ENCODE measurements at regions not wholly inside any gene's neighbourhood (a gene's known extent, or its start where the extent isn't known, plus 50 kb on each side); places are given as distances from the start of the nearest gene placed in this dataset.

DNA sequence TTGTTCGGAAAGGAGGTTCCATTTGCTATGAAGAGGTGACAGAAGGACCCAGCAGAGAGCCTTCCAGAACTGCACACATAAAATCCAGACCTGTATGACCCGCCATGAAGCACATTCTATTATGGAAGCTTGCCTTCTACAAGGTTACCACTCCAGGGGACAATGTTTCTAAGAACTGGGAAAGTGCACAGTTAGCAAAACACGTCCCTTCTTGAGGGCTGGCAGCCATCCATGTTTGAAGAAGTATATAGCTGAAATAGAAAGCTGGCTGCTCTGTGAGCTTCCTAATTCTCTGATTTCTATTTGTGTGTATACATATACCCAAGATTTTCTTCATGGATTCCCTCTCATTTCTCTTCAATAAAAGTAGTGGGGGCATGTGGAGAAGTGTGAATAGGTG, 74.6 kb downstream of the CNTN3 start:
- no peak overlapping the region for H3K4me3 ChIP-seq (ENCODE audit: low read depth, low read length)
- TF ChIP-seq, protein P1, sequence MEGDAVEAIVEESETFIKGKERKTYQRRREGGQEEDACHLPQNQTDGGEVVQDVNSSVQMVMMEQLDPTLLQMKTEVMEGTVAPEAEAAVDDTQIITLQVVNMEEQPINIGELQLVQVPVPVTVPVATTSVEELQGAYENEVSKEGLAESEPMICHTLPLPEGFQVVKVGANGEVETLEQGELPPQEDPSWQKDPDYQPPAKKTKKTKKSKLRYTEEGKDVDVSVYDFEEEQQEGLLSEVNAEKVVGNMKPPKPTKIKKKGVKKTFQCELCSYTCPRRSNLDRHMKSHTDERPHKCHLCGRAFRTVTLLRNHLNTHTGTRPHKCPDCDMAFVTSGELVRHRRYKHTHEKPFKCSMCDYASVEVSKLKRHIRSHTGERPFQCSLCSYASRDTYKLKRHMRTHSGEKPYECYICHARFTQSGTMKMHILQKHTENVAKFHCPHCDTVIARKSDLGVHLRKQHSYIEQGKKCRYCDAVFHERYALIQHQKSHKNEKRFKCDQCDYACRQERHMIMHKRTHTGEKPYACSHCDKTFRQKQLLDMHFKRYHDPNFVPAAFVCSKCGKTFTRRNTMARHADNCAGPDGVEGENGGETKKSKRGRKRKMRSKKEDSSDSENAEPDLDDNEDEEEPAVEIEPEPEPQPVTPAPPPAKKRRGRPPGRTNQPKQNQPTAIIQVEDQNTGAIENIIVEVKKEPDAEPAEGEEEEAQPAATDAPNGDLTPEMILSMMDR (IDR thresholded peaks at IDR 0.05; ENCODE audit: low read depth, low read length), result no peak

DNA sequence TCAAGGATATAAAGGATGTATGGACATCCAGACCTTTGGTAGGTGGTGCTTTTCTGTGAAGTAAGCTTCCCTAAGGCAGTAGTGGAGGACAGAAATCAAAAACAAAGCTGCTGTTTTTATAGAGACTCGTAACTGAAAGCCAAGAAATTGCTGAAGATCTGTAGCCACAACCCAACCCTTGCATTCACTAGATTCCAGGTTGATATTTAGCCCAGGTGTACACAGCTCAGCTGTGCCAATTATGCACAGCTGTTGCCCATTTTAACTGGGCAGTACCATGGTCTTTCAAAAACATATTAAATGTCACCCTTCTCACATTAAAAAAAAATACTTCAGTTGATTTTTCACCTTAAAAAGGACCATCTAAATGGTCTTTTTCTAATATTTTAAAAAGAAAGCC, 75.8 kb downstream of the CNTN3 start:
- H3K4me3 ChIP-seq (ENCODE audit: low read depth, low read length), result no peak overlapping the region
- TF ChIP-seq, protein P1 (IDR thresholded peaks at IDR 0.05; ENCODE audit: low read depth, low read length), result no peak

DNA sequence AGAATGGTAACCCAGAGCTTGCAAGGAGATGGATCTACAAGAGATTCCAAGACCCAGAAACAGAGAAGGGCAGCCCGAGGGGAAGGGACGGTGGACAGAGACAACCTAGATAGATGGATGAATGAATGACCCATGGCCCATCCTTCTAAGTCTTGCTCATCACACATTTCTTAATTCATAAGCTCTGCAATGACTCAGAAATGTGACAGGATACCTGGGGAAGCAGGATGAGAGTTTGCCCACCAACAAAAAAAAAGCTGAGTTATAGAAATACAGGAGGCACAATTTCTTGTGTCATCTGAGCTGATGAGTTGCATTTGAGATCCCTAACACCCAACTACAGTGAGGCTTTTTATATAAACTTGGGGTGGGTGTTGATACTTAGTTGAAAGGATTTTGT, 76.6 kb downstream of the CNTN3 start:
- TF ChIP-seq, protein P1 (IDR thresholded peaks at IDR 0.05; ENCODE audit: low read depth, low read length), result no peak
- H3K4me3 ChIP-seq (ENCODE audit: low read depth, low read length), result no peak overlapping the region

DNA sequence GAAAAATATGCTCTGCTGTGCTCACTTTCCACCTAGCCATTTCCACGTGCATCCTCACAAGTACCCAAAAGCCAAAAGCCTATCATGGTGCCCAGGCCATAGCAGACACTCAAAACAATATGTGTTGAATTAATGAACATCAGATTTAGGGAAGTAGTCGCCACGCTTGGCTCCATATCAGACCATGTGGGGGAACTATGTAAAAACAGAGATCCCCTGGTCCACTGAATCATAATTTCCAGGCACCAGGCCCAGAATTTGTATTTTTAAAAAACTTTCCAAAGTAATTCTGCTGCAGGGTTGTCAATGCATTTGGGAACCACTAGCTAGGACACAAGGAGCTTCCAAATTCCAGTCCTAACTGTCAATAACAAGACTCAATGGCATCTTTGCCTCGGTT, 77.3 kb downstream of the CNTN3 start:
- TF ChIP-seq, protein P1 (IDR thresholded peaks at IDR 0.05; ENCODE audit: low read depth, low read length), result no peak
- no peak overlapping the region for H3K4me3 ChIP-seq (ENCODE audit: low read depth, low read length)

DNA sequence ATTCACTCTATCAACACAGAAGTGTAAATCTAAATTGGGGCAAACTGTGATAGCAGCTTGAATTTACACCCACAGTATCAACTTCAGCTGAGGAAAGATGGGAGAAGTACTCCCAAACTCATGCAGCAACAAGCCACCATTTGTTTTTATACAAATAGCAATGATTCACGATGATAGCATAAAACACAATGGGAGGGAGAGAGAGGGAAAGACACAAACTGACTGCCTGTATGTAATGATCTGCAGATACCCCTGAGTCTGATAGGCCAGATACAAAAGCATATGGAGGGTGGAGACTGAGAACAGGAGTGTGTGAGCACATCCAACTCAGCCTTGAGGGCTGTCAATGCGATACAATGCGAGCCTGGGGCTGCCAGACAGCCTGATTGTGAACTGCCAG, 79.2 kb downstream of the CNTN3 start:
- H3K4me3 ChIP-seq (ENCODE audit: low read depth, low read length), result no peak overlapping the region
- TF ChIP-seq, protein P1 (IDR thresholded peaks at IDR 0.05; ENCODE audit: low read depth, low read length), result no peak

DNA sequence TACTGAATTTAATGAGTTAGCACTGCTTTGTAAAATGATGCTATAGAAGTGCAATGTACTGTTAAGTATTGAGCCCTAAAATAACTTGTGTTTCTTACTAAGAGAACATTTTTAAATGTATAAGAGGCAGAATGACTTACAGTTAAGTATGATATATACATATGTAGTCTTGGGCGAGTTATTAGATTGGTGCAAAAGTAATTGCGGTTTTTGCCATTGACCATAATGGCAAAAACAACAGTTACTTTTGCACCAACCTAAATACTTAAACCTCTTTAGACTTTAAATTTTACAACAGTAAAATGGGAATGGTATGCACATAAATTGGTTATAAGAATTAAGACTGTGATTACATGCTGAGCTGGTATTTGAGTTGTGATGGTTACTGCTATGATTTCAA, 79.8 kb downstream of the CNTN3 start:
- H3K4me3 ChIP-seq (ENCODE audit: low read depth, low read length), result no peak overlapping the region
- TF ChIP-seq, protein P1 (IDR thresholded peaks at IDR 0.05; ENCODE audit: low read depth, low read length), result no peak

DNA sequence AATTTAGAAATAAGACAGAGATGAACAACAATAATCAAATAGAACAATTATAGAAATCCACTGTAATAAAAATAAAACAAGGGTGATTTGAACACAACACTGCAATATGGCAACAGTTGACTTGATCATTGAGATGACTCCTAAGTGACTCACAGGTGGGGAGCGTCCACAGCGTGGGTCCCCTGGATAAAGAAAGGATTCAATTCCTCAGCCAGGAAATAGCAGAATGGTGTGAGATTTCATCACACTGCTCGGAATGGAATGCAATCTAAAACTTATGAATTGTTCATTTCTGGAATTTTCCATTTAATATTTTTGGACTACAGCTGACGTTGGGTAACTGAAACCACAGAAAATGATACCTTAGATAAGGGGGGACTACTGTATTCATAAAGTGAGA, 82.0 kb downstream of the CNTN3 start:
- TF ChIP-seq, protein P1 (IDR thresholded peaks at IDR 0.05; ENCODE audit: low read depth, low read length), result no peak

More for the DNA sequence above, 82.0 kb downstream of the CNTN3 start:
- no peak overlapping the region for H3K4me3 ChIP-seq (ENCODE audit: low read depth, low read length)

Measured in WI38 (cell line).